ENCODE measurements at regions not wholly inside any gene's neighbourhood (a gene's known extent, or its start where the extent isn't known, plus 50 kb on each side); places are given as distances from the start of the nearest gene placed in this dataset.

GRCh38 chrX:39840133-39840532 is 257.6 kb downstream of the BCOR start:
- no peaks in the 10 kb centered on the region for H4K20me1 ChIP-seq (ENCODE audit: insufficient read depth)
- peaks cover 0 to 7% of the 10 kb centered on the region in 2 experiments; a peak in 2 of 4 replicates for H3K4me1 ChIP-seq (ENCODE audit: control insufficient read depth in 1 of 2, insufficient read depth in 2 of 2, low read depth in 1 of 2, low read length in 1 of 2)
- ChIA-PET CTCF (interaction anchor here (0.8 kb wide), 1 partner anchor 14 kb away, joined by 3 read pairs; no protein-coding TSS in a partner anchor), POLR2A (no interaction called here)
- no peaks in the 10 kb centered on the region for H3K36me3 ChIP-seq (replicated peaks in 1 of 2; ENCODE audit: control insufficient read depth in 1 of 2, insufficient read depth in 2 of 2, low read length in 1 of 2)
- no peak overlapping the region for H2AFZ ChIP-seq (ENCODE audit: low read depth)
- H3K27me3 ChIP-seq (ENCODE audit: insufficient read depth): peaks cover 11% of the 10 kb centered on the region; the same call in 1 of the 2 replicates
- DNase-seq: no peak
- H3K27ac ChIP-seq (ENCODE audit: low read depth in 2 of 2, low read length in 1 of 2): no peak overlapping the region
- H3K4me2 ChIP-seq: no peak overlapping the region
- TF ChIP-seq CTCF (IDR thresholded peaks at IDR 0.05) (no peak), EP300 (IDR thresholded peaks at IDR 0.05; ENCODE audit: borderline replicate concordance in 1 of 2, low read depth in 1 of 2, low read length in 1 of 2) (no peak), NFIC (IDR thresholded peaks at IDR 0.05; ENCODE audit: borderline replicate concordance) (no peak), SMC3 (IDR thresholded peaks at IDR 0.05; ENCODE audit: low read depth, low read length) (no peak), MXI1 (IDR thresholded peaks at IDR 0.05; ENCODE audit: low read depth, low read length) (no peak), PBX3 (IDR thresholded peaks at IDR 0.05) (no peak), YY1 (IDR thresholded peaks at IDR 0.05; ENCODE audit: low read depth) (no peak), FOSL2 (IDR thresholded peaks at IDR 0.05; ENCODE audit: borderline replicate concordance, low read depth) (no peak), GABPA (IDR thresholded peaks at IDR 0.05; ENCODE audit: low read depth) (no peak), REST (IDR thresholded peaks at IDR 0.05; ENCODE audit: low read depth, low read length) (no peak), SIN3A (IDR thresholded peaks at IDR 0.05; ENCODE audit: borderline replicate concordance, low read depth, low read length) (no peak), NRF1 (IDR thresholded peaks at IDR 0.05; ENCODE audit: low read depth, low read length) (no peak), RFX5 (IDR thresholded peaks at IDR 0.05; ENCODE audit: low read length) (no peak), TCF12 (IDR thresholded peaks at IDR 0.05) (no peak), RAD21 (IDR thresholded peaks at IDR 0.05; ENCODE audit: low read length) (no peak)
- WGBS (ENCODE audit: low lambda C conversion rate): 54% methylated on average over 5 of the region's 14 CpGs
- H3K9me2 ChIP-seq: no peaks in the 10 kb centered on the region
- no peaks in the 10 kb centered on the region for H3K9me3 ChIP-seq
- no peak overlapping the region for H3K9ac ChIP-seq
- no peaks in the 10 kb centered on the region for H3F3A ChIP-seq (replicated peaks; ENCODE audit: insufficient read depth)
- H3K4me3 ChIP-seq (ENCODE audit: low read depth in 2 of 2, low read length in 1 of 2): no peak overlapping the region
- H3K79me2 ChIP-seq (ENCODE audit: insufficient read depth): no peaks in the 10 kb centered on the region
